Spleen (tissue), 11 donors: ENCODE measurements at regions not wholly inside any gene's neighbourhood (a gene's known extent, or its start where the extent isn't known, plus 50 kb on each side); places are given as distances from the start of the nearest gene placed in this dataset.

Experiments used
- DNase-seq: peaks from one replicate; pipeline ENCODE4 v3.0.0-alpha.2; 2020
- H3K27ac ChIP-seq, 8 donors: fragments of 200-600 bp; sonication (generic) in 7 of 8; 1 replicate in 4 of 8; 2 replicates in 4 of 8; pipeline versions ENCODE4 v1.5.0 to v1.8.0; 2016 to 2021; ENCODE audit warnings: inconsistent platforms in 4 of 8, mild to moderate bottlenecking in 4 of 8, moderate library complexity in 1 of 8
- H3K27me3 ChIP-seq, 7 donors: fragments of 200-600 bp; sonication (generic) in 6 of 7; replicated peaks in 1 of 7; 1 replicate in 4 of 7; 2 replicates in 3 of 7; pipeline versions ENCODE4 v1.5.0 to v1.8.0; 2016 to 2021; ENCODE audit warnings: inconsistent platforms in 3 of 7, mild to moderate bottlenecking in 1 of 7
- H3K36me3 ChIP-seq, 6 donors: fragments of 200-600 bp; sonication (generic) in 5 of 6; 1 replicate in 4 of 6; 2 replicates in 2 of 6; pipeline versions ENCODE4 v1.5.0 to v1.8.0; 2016 to 2021; ENCODE audit warnings: inconsistent platforms in 2 of 6
- H3K4me1 ChIP-seq, 6 donors: fragments of 200-600 bp; sonication (generic) in 5 of 6; 1 replicate in 3 of 6; 2 replicates in 3 of 6; pipeline versions ENCODE4 v1.5.0 to v1.8.0; 2016 to 2021; ENCODE audit warnings: inconsistent platforms in 3 of 6
- H3K4me3 ChIP-seq, 8 donors: fragments of 200-600 bp; sonication (generic) in 7 of 8; 1 replicate in 4 of 8; 2 replicates in 4 of 8; pipeline versions ENCODE4 v1.5.0 to v1.8.0; 2016 to 2021; ENCODE audit warnings: inconsistent platforms in 4 of 8, mild to moderate bottlenecking in 4 of 8, moderate library complexity in 2 of 8
- H3K9me3 ChIP-seq, 8 donors: fragments of 200-600 bp; sonication (generic) in 7 of 8; 1 replicate in 4 of 8; 2 replicates in 4 of 8; pipeline versions ENCODE4 v1.5.0 to v1.8.0; 2016 to 2021; ENCODE audit warnings: inconsistent platforms in 4 of 8
- POLR2A ChIP-seq, 3 donors: fragments of 450-650 bp; IDR thresholded peaks; one replicate each; pipeline ENCODE4 v1.5.1; 2017; ENCODE audit warnings: antibody characterized with exemption in 3 of 3, mild to moderate bottlenecking in 1 of 3
- POLR2AphosphoS5 ChIP-seq, 3 donors: sonication (generic); formaldehyde crosslinking; IDR thresholded peaks; one replicate each; pipeline ENCODE4 v1.5.1; 2017; ENCODE audit warnings: antibody characterized with exemption in 3 of 3
- WGBS, 5 donors: extraction: QIAGEN DNeasy Blood & Tissue Kit in 3 of 5; methylation state at CpG; one replicate each; pipeline versions ENCODE4 v1.1.5 to v1.1.7; 2013 to 2018; 5-methylcytosine and 5-hydroxymethylcytosine counted together
- intact Hi-C: fragments of 100-400 bp; cut with DNase I; formaldehyde crosslinking; loops from one replicate; pipeline ENCODE4 v1.15.0; 2023; ENCODE audit warnings: low total_unique reads
- TF ChIP-seq, protein P1 (sequence below), 11 experiments: fragments of 200-600 bp in 7 of 11; fragments of 450-650 bp in 4 of 11; sonication (generic) in 4 of 11; IDR thresholded peaks in 8 of 11; conservative IDR thresholded peaks in 3 of 11; 1 replicate in 7 of 11; 2 replicates in 4 of 11; pipeline versions ENCODE4 v1.4.0 to v1.8.0; 2016 to 2021; ENCODE audit warnings: antibody characterized with exemption in 11 of 11, inconsistent platforms in 4 of 11, mild to moderate bottlenecking in 1 of 11
- donor health status: healthy with polysubstance abuse.
- donor health status: DM: no; HTN: no; CAD: no; lungs with moderate emphysema.
- donor health status: DM: no; HTN: no; CAD: no.
- donor health status: Bipolar disorder and iron deficiency.
- donor health status: healthy.
- donor health status: DM: no; HTN: no; CAD: no.
- donor health status: DM: yes; HTN: yes; CAD: no.

- TF ChIP-seq, protein P1, sequence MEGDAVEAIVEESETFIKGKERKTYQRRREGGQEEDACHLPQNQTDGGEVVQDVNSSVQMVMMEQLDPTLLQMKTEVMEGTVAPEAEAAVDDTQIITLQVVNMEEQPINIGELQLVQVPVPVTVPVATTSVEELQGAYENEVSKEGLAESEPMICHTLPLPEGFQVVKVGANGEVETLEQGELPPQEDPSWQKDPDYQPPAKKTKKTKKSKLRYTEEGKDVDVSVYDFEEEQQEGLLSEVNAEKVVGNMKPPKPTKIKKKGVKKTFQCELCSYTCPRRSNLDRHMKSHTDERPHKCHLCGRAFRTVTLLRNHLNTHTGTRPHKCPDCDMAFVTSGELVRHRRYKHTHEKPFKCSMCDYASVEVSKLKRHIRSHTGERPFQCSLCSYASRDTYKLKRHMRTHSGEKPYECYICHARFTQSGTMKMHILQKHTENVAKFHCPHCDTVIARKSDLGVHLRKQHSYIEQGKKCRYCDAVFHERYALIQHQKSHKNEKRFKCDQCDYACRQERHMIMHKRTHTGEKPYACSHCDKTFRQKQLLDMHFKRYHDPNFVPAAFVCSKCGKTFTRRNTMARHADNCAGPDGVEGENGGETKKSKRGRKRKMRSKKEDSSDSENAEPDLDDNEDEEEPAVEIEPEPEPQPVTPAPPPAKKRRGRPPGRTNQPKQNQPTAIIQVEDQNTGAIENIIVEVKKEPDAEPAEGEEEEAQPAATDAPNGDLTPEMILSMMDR (IDR thresholded peaks at IDR 0.05 in 8 of 11, conservative IDR thresholded peaks at IDR 0.05 in 3 of 11): no peak
- no peak for TF ChIP-seq POLR2AphosphoS5 (IDR thresholded peaks at IDR 0.05)
- no peak for TF ChIP-seq POLR2A (IDR thresholded peaks at IDR 0.05)
- Histone ChIP-seq H3K4me1 (peaks cover 0 to 12% (median 1%) of the 10 kb centered on the region in 6 donors), H3K36me3 (no peaks in the 10 kb centered on the region), H3K4me3 (no peak overlapping the region), H3K27me3 (no peaks in the 10 kb centered on the region), H3K27ac (no peak overlapping the region), H3K9me3 (no peaks in the 10 kb centered on the region)
- 79 to 89% (median 86%) methylated on average over 3 of the region's 3 CpGs for WGBS, 5 donors
- intact Hi-C loops: no loop called here
- no peak for DNase-seq
Observed at GRCh38 chr12:19910681-19911080, 457.7 kb upstream of the PDE3A start.

DNA sequence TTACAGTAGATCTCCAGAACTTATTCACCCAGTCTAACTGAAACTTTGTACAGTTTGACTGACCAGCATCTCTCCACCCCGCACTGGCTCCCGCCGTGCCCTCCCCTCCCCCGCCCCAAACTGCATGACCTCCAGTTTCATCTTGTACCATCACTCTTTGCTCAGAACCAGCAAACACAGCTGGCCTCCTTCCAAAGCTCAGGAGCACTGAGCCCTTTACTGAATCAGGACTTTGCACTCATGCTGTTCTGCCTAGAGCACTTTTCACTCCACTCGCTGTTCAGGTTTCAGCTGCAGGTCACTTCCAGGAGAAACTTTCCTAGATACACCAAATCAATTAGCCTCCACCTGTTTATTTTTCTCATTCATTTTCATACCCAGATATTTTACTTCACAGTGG, 455.3 kb upstream of the PDE3A start:
- Histone ChIP-seq H3K9me3 (no peaks in the 10 kb centered on the region), H3K27me3 (no peaks in the 10 kb centered on the region), H3K4me1 (peaks cover 0 to 12% (median 1%) of the 10 kb centered on the region in 6 donors), H3K4me3 (no peak overlapping the region), H3K27ac (no peak overlapping the region), H3K36me3 (no peaks in the 10 kb centered on the region)
- DNase-seq: no peak
- no peak for TF ChIP-seq POLR2AphosphoS5 (IDR thresholded peaks at IDR 0.05)
- WGBS, 5 donors: 79 to 90% (median 84%) methylated on average over 5 of the region's 5 CpGs
- intact Hi-C loops: no loop called here

DNA sequence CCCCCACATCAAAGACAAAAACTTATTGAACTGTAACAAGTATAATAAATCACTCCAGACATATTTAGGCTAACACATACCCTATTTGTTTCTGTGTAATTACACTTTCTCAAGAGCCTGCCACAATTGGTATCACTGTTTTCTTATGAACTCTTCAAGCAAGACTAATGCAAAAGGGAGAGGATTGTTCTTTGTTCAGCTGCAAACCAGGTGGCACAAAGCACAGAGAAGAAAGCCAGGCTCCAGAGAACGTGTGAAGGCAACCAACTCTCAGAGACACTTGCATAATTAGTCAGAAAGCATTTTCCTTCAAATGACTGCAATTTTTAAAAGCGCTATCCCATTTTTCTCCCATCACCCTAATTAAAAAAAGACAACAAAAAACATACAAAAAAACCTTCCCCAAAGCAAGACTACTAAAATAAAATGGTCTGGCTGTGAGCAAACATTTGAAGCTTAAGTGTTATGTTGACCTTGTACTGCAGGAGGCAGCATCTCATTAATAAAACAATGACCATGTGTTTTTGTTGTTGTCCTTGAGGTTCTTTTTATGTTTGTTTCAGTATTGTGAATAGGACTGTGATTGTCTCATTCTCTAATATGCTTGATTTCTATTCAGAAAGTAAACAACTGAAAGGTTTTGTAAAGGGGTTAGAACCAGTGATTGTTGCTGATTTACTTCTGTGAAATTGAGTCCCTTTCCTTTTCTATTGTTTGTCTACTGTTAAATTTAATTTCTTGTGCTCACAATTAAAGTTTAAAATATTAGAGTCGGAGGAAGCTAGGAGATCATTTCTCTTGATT, 452.7 kb upstream of the PDE3A start:
- H3K27ac ChIP-seq: no peak overlapping the region
- intact Hi-C loops: no loop called here
- no peak for DNase-seq

DNA sequence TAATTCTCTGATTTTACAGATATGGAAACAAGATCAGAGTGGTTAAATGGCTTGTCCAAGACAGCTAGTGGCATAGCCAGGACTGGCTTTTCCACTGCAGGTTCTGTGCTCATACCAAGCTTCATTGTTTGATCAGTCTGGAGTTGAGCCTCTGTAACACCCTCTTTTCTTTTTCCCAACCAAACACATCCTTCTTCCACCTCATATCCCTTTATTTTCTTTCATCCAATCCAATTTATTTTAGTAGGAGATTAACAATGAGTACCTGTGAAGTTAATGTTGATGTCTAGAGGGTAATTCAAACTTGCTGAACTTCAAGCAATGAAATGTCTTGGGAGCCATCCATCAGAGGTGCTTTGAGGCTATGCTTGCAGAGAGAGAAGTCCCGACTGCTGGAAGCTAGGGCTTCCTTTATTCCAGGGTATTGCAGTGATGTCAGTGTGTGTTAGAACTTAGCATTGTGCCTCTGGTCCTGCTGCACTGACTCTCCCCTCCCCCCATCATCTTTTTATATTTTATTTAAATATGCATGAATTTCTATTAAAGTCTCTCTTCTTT, 452.1 kb upstream of the PDE3A start:
- Histone ChIP-seq H3K27ac (no peak overlapping the region), H3K9me3 (no peaks in the 10 kb centered on the region)
- TF ChIP-seq POLR2A (IDR thresholded peaks at IDR 0.05) (no peak), POLR2AphosphoS5 (IDR thresholded peaks at IDR 0.05) (no peak)
- TF ChIP-seq, protein P1 (IDR thresholded peaks at IDR 0.05 in 8 of 11, conservative IDR thresholded peaks at IDR 0.05 in 3 of 11): no peak

More for the DNA sequence above, 452.7 kb upstream of the PDE3A start:
- WGBS, 5 donors: 63 to 73% (median 70%) methylated on average over 3 of the region's 3 CpGs
- Histone ChIP-seq H3K4me3 (no peak overlapping the region), H3K9me3 (no peaks in the 10 kb centered on the region), H3K36me3 (no peaks in the 10 kb centered on the region), H3K4me1 (no peaks in the 10 kb centered on the region), H3K27me3 (no peaks in the 10 kb centered on the region)
- TF ChIP-seq, protein P1 (IDR thresholded peaks at IDR 0.05 in 8 of 11, conservative IDR thresholded peaks at IDR 0.05 in 3 of 11): peak in 6 of 11 experiments; percentile 36 to 46 (median 42)
- TF ChIP-seq POLR2AphosphoS5 (IDR thresholded peaks at IDR 0.05): no peak
- TF ChIP-seq POLR2A (IDR thresholded peaks at IDR 0.05): no peak

More for the DNA sequence above, 452.1 kb upstream of the PDE3A start:
- no peak overlapping the region for H3K4me3 ChIP-seq
- intact Hi-C loops: no loop called here
- H3K27me3 ChIP-seq: no peaks in the 10 kb centered on the region
- DNase-seq: no peak
- H3K36me3 ChIP-seq: no peaks in the 10 kb centered on the region
- WGBS, 5 donors: 38 to 78% (median 62%) methylated on average over 1 of the region's 1 CpG
- no peaks in the 10 kb centered on the region for H3K4me1 ChIP-seq
